Spleen (tissue), 11 donors: ENCODE measurements at regions not wholly inside any gene's neighbourhood (a gene's known extent, or its start where the extent isn't known, plus 50 kb on each side); places are given as distances from the start of the nearest gene placed in this dataset.
A peak's percentile ranks its signal among the peaks of the same experiment; 100 is the strongest.

Experiments used
- DNase-seq: peaks from one replicate; pipeline ENCODE4 v3.0.0-alpha.2; 2020
- H3K27ac ChIP-seq, 8 donors: fragments of 200-600 bp; sonication (generic) in 7 of 8; 1 replicate in 4 of 8; 2 replicates in 4 of 8; pipeline versions ENCODE4 v1.5.0 to v1.8.0; 2016 to 2021; ENCODE audit warnings: inconsistent platforms in 4 of 8, mild to moderate bottlenecking in 4 of 8, moderate library complexity in 1 of 8
- H3K27me3 ChIP-seq, 7 donors: fragments of 200-600 bp; sonication (generic) in 6 of 7; replicated peaks in 1 of 7; 1 replicate in 4 of 7; 2 replicates in 3 of 7; pipeline versions ENCODE4 v1.5.0 to v1.8.0; 2016 to 2021; ENCODE audit warnings: inconsistent platforms in 3 of 7, mild to moderate bottlenecking in 1 of 7
- H3K36me3 ChIP-seq, 6 donors: fragments of 200-600 bp; sonication (generic) in 5 of 6; 1 replicate in 4 of 6; 2 replicates in 2 of 6; pipeline versions ENCODE4 v1.5.0 to v1.8.0; 2016 to 2021; ENCODE audit warnings: inconsistent platforms in 2 of 6
- H3K4me1 ChIP-seq, 6 donors: fragments of 200-600 bp; sonication (generic) in 5 of 6; 1 replicate in 3 of 6; 2 replicates in 3 of 6; pipeline versions ENCODE4 v1.5.0 to v1.8.0; 2016 to 2021; ENCODE audit warnings: inconsistent platforms in 3 of 6
- H3K4me3 ChIP-seq, 8 donors: fragments of 200-600 bp; sonication (generic) in 7 of 8; 1 replicate in 4 of 8; 2 replicates in 4 of 8; pipeline versions ENCODE4 v1.5.0 to v1.8.0; 2016 to 2021; ENCODE audit warnings: inconsistent platforms in 4 of 8, mild to moderate bottlenecking in 4 of 8, moderate library complexity in 2 of 8
- H3K9me3 ChIP-seq, 8 donors: fragments of 200-600 bp; sonication (generic) in 7 of 8; 1 replicate in 4 of 8; 2 replicates in 4 of 8; pipeline versions ENCODE4 v1.5.0 to v1.8.0; 2016 to 2021; ENCODE audit warnings: inconsistent platforms in 4 of 8
- CTCF ChIP-seq, 11 experiments: fragments of 200-600 bp in 7 of 11; fragments of 450-650 bp in 4 of 11; sonication (generic) in 4 of 11; IDR thresholded peaks in 8 of 11; conservative IDR thresholded peaks in 3 of 11; 1 replicate in 7 of 11; 2 replicates in 4 of 11; pipeline versions ENCODE4 v1.4.0 to v1.8.0; 2016 to 2021; ENCODE audit warnings: antibody characterized with exemption in 11 of 11, inconsistent platforms in 4 of 11, mild to moderate bottlenecking in 1 of 11
- POLR2A ChIP-seq, 3 donors: fragments of 450-650 bp; IDR thresholded peaks; one replicate each; pipeline ENCODE4 v1.5.1; 2017; ENCODE audit warnings: antibody characterized with exemption in 3 of 3, mild to moderate bottlenecking in 1 of 3
- POLR2AphosphoS5 ChIP-seq, 3 donors: sonication (generic); formaldehyde crosslinking; IDR thresholded peaks; one replicate each; pipeline ENCODE4 v1.5.1; 2017; ENCODE audit warnings: antibody characterized with exemption in 3 of 3
- WGBS, 5 donors: extraction: QIAGEN DNeasy Blood & Tissue Kit in 3 of 5; methylation state at CpG; one replicate each; pipeline versions ENCODE4 v1.1.5 to v1.1.7; 2013 to 2018; 5-methylcytosine and 5-hydroxymethylcytosine counted together
- intact Hi-C: fragments of 100-400 bp; cut with DNase I; formaldehyde crosslinking; loops from one replicate; pipeline ENCODE4 v1.15.0; 2023; ENCODE audit warnings: low total_unique reads
- donor health status: healthy with polysubstance abuse.
- donor health status: DM: no; HTN: no; CAD: no; lungs with moderate emphysema.
- donor health status: DM: no; HTN: no; CAD: no.
- donor health status: Bipolar disorder and iron deficiency.
- donor health status: healthy.
- donor health status: DM: no; HTN: no; CAD: no.
- donor health status: DM: yes; HTN: yes; CAD: no.

- WGBS, 5 donors: 72 to 90% (median 79%) methylated on average over 2 of the region's 2 CpGs
- Histone ChIP-seq H3K9me3 (peaks cover 0 to 18% (median 0%) of the 10 kb centered on the region in 8 donors), H3K27ac (no peak overlapping the region), H3K36me3 (no peaks in the 10 kb centered on the region), H3K4me3 (no peak overlapping the region), H3K4me1 (no peaks in the 10 kb centered on the region), H3K27me3 (no peaks in the 10 kb centered on the region)
- DNase-seq: no peak
- intact Hi-C loops: no loop called here
- TF ChIP-seq CTCF (IDR thresholded peaks at IDR 0.05 in 8 of 11, conservative IDR thresholded peaks at IDR 0.05 in 3 of 11): no peak
- TF ChIP-seq POLR2A (IDR thresholded peaks at IDR 0.05): no peak
- no peak for TF ChIP-seq POLR2AphosphoS5 (IDR thresholded peaks at IDR 0.05)
These were observed 410.2 kb upstream of the CFAP20DC start for GRCh38 chr3:59460068-59460467.

- Histone ChIP-seq H3K4me1 (peaks cover 0 to 12% (median 4%) of the 10 kb centered on the region in 6 donors), H3K27ac (no peak overlapping the region), H3K27me3 (no peaks in the 10 kb centered on the region), H3K36me3 (no peaks in the 10 kb centered on the region), H3K9me3 (peaks cover 0 to 18% (median 0%) of the 10 kb centered on the region in 8 donors), H3K4me3 (no peak overlapping the region)
- no peak for DNase-seq
- intact Hi-C loops: no loop called here
- TF ChIP-seq POLR2A (IDR thresholded peaks at IDR 0.05): no peak
- TF ChIP-seq CTCF (IDR thresholded peaks at IDR 0.05 in 8 of 11, conservative IDR thresholded peaks at IDR 0.05 in 3 of 11): no peak
- no peak for TF ChIP-seq POLR2AphosphoS5 (IDR thresholded peaks at IDR 0.05)
- 64 to 80% (median 76%) methylated on average over 7 of the region's 7 CpGs for WGBS, 5 donors
These were observed 407.1 kb upstream of the CFAP20DC start for GRCh38 chr3:59456852-59457485.

GRCh38 chr3:59451800-59452746 is 402.2 kb upstream of the CFAP20DC start:
- Histone ChIP-seq H3K27ac (peak overlapping the region; percentile 56 to 90 (median 75)), H3K27me3 (no peaks in the 10 kb centered on the region), H3K4me1 (peaks cover 0 to 31% (median 19%) of the 10 kb centered on the region in 6 donors), H3K9me3 (no peaks in the 10 kb centered on the region), H3K4me3 (peak overlapping the region in 1 of 8 donors; percentile 14), H3K36me3 (no peaks in the 10 kb centered on the region)
- no peak for DNase-seq
- TF ChIP-seq POLR2AphosphoS5 (IDR thresholded peaks at IDR 0.05): no peak
- TF ChIP-seq CTCF (IDR thresholded peaks at IDR 0.05 in 8 of 11, conservative IDR thresholded peaks at IDR 0.05 in 3 of 11): no peak
- TF ChIP-seq POLR2A (IDR thresholded peaks at IDR 0.05): no peak
- intact Hi-C loops: no loop called here
- WGBS, 5 donors: 62 to 69% (median 65%) methylated on average over 7 of the region's 7 CpGs
